ENCODE measurements at regions not wholly inside any gene's neighbourhood (a gene's known extent, or its start where the extent isn't known, plus 50 kb on each side); places are given as distances from the start of the nearest gene placed in this dataset.
"Not testable (repeated sequence)": the region's sequence is repeated elsewhere in the genome, so short reads cannot be mapped to it uniquely, and the experiment has no call there.

DNA sequence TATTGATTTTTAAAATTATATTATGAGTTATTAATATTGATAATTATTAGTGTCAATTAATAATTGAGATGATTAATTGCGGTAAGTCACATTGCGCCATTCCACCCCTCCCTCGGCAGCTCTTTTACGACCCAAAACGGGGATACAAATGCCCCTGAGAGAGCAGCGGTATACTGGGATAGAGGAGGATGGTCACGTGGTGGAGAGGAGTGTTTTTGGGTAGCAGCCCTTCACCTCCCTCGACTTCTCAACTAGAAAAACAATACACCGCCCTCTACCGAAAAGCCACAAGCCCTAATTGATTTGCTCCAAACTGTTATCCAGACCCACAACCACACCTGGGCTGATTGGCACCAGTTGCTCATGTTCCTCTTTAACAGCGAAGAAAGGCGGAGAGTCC, 71.0 kb downstream of the DAPL1 start:
- in situ Hi-C loops (cut with MboI; ENCODE audit: low sequenced_read_pairs in 4 of 4); intact Hi-C loops (cut with DNase I; ENCODE audit: low total_unique reads); H3K36me3 ChIP-seq: not testable (repeated sequence)

GRCh38 chr2:158867531-158868191, 72.5 kb downstream of the DAPL1 start:
- intact Hi-C loops (cut with DNase I; ENCODE audit: low total_unique reads); in situ Hi-C loops (cut with MboI; ENCODE audit: low sequenced_read_pairs in 4 of 4); H3K36me3 ChIP-seq; ATAC-seq; DNase-seq; H3K4me3 ChIP-seq; H3K4me1 ChIP-seq; H3K9me3 ChIP-seq; H3K27ac ChIP-seq; H3K27me3 ChIP-seq: not testable (repeated sequence)

More for the DNA sequence above, 71.0 kb downstream of the DAPL1 start:
- H3K4me1 ChIP-seq, H3K4me3 ChIP-seq, H3K9me3 ChIP-seq, DNase-seq, H3K27ac ChIP-seq, ATAC-seq, H3K27me3 ChIP-seq: not testable (repeated sequence)

DNA sequence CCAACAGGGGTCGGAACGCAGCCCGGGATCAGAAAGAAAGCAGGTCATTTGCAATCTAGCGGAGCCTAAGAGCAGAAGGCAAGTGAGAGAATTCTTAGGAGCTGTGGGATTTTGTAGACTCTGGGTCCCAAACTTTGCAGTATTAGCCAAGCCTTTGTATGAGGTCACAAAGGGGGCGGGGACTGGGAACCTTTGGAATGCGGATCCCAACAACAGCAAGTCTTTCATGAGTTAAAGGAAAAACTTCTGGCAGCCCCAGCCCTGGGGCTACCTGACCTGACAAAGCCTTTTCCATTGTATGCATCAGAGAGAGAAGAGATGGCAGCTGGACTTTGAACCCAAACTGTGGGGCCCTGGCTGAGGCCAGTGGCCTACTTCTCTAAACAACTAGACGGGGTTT, 73.3 kb downstream of the DAPL1 start:
- H3K27ac ChIP-seq; H3K4me1 ChIP-seq; H3K27me3 ChIP-seq; DNase-seq; H3K4me3 ChIP-seq; in situ Hi-C loops (cut with MboI; ENCODE audit: low sequenced_read_pairs in 4 of 4); ATAC-seq; intact Hi-C loops (cut with DNase I; ENCODE audit: low total_unique reads); H3K9me3 ChIP-seq; H3K36me3 ChIP-seq: not testable (repeated sequence)

GRCh38 chr2:158869122-158869521, 74.0 kb downstream of the DAPL1 start:
- DNase-seq; H3K36me3 ChIP-seq; H3K4me3 ChIP-seq; H3K27me3 ChIP-seq; H3K9me3 ChIP-seq; intact Hi-C loops (cut with DNase I; ENCODE audit: low total_unique reads); ATAC-seq; H3K4me1 ChIP-seq; H3K27ac ChIP-seq; in situ Hi-C loops (cut with MboI; ENCODE audit: low sequenced_read_pairs in 4 of 4): not testable (repeated sequence)

GRCh38 chr2:158869609-158870008, 74.5 kb downstream of the DAPL1 start:
- H3K27me3 ChIP-seq; H3K27ac ChIP-seq; ATAC-seq; intact Hi-C loops (cut with DNase I; ENCODE audit: low total_unique reads); H3K4me3 ChIP-seq; H3K36me3 ChIP-seq; in situ Hi-C loops (cut with MboI; ENCODE audit: low sequenced_read_pairs in 4 of 4); DNase-seq; H3K4me1 ChIP-seq; H3K9me3 ChIP-seq: not testable (repeated sequence)

DNA sequence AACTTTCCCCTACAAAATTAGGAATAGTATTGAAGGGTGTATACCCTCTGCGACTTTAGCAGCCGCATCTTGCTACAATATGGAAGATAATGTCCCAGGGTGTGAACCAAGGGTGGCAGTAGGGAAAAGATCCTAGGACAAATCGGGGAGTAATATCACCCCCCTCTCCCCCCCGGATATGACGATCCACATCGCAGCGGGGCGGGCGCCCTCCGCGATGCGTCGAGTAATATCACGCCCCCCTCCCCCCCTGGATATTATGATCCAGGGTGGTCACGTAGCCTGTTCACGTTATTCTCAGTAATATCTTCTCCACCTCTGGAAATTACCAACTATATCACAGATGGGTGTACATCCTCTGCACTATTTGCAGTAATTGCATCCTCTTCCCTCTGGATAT, 82.9 kb downstream of the DAPL1 start:
- TF ChIP-seq POLR2A (IDR thresholded peaks at IDR 0.05): no peak
- TF ChIP-seq, protein P1, sequence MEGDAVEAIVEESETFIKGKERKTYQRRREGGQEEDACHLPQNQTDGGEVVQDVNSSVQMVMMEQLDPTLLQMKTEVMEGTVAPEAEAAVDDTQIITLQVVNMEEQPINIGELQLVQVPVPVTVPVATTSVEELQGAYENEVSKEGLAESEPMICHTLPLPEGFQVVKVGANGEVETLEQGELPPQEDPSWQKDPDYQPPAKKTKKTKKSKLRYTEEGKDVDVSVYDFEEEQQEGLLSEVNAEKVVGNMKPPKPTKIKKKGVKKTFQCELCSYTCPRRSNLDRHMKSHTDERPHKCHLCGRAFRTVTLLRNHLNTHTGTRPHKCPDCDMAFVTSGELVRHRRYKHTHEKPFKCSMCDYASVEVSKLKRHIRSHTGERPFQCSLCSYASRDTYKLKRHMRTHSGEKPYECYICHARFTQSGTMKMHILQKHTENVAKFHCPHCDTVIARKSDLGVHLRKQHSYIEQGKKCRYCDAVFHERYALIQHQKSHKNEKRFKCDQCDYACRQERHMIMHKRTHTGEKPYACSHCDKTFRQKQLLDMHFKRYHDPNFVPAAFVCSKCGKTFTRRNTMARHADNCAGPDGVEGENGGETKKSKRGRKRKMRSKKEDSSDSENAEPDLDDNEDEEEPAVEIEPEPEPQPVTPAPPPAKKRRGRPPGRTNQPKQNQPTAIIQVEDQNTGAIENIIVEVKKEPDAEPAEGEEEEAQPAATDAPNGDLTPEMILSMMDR (IDR thresholded peaks at IDR 0.05 in 4 of 5, conservative IDR thresholded peaks at IDR 0.05 in 1 of 5): no peak
- no peak for ATAC-seq
- Histone ChIP-seq H3K4me1 (no peaks in the 10 kb centered on the region), H3K9me3 (no peaks in the 10 kb centered on the region), H3K27me3 (no peaks in the 10 kb centered on the region), H3K4me3 (no peak overlapping the region), H3K36me3 (no peaks in the 10 kb centered on the region), H3K27ac (no peak overlapping the region)
- DNase-seq: no peak
- intact Hi-C loops (cut with DNase I; ENCODE audit: low total_unique reads): no loop called here
- in situ Hi-C loops (cut with MboI; ENCODE audit: low sequenced_read_pairs in 4 of 4): no loop called here

DNA sequence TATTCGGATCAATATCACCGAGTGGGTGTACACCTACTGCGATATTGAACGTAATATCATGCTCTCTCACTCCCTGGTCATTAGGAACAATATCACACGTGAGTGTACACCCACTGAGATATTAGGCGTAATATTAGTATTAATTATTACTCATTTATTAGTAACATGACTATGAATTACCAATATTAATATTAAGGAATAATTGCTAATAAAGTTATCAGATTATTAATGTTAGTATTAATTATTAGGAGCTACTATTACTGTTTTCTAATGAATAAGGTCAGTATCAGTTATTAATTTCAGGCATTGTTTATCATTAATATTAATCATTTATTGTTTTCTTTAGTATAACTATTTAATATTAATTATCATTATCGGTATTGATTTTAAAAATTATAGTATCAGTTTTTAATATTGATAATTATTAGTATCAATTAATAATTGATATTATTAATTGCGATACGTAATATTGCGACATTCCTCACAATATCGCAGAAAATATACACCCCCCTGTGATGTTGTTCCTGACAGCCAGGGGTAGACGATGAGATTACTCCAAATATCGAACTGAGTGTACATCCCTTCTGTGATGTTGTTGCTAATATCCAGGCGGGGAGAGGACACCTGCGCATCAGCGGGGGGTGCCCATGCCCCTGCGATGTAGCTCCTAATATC, 84.2 kb downstream of the DAPL1 start:
- intact Hi-C loops (cut with DNase I; ENCODE audit: low total_unique reads): no loop called here
- Histone ChIP-seq H3K36me3 (no peaks in the 10 kb centered on the region), H3K27ac (no peak overlapping the region), H3K27me3 (no peaks in the 10 kb centered on the region), H3K4me3 (no peak overlapping the region), H3K9me3 (no peaks in the 10 kb centered on the region), H3K4me1 (no peaks in the 10 kb centered on the region)
- TF ChIP-seq, protein P1 (IDR thresholded peaks at IDR 0.05 in 4 of 5, conservative IDR thresholded peaks at IDR 0.05 in 1 of 5): no peak
- TF ChIP-seq POLR2A (IDR thresholded peaks at IDR 0.05): no peak
- ATAC-seq (no peak), DNase-seq (no peak)
- in situ Hi-C loops (cut with MboI; ENCODE audit: low sequenced_read_pairs in 4 of 4): no loop called here

Measured in gastrocnemius medialis (tissue), 4 donors.